ENCODE measurements at regions not wholly inside any gene's neighbourhood (a gene's known extent, or its start where the extent isn't known, plus 50 kb on each side); places are given as distances from the start of the nearest gene placed in this dataset.

GRCh38 chr3:182041668-182042291, 330.1 kb downstream of the SOX2 start:
- Mint-ChIP-seq H3K27me3 (ENCODE audit: insufficient read depth, unreplicated experiment) (no peaks in the 10 kb centered on the region), H3K36me3 (ENCODE audit: insufficient read depth, unreplicated experiment) (no peaks in the 10 kb centered on the region), H3K4me3 (ENCODE audit: unreplicated experiment) (no peak overlapping the region), H3K4me1 (ENCODE audit: low read depth, unreplicated experiment) (no peaks in the 10 kb centered on the region), H3K27ac (ENCODE audit: unreplicated experiment) (no peak overlapping the region), H3K9me3 (ENCODE audit: unreplicated experiment) (peaks cover 1% of the 10 kb centered on the region)
- Histone ChIP-seq H3K27me3 (replicated peaks; ENCODE audit: control insufficient read depth, insufficient read depth, low read length) (no peaks in the 10 kb centered on the region), H3K4me3 (ENCODE audit: low read depth, low read length) (no peak overlapping the region), H3K9me3 (no peaks in the 10 kb centered on the region), H3K4me1 (no peaks in the 10 kb centered on the region), H3K36me3 (ENCODE audit: control insufficient read depth, insufficient read depth, low read length) (no peaks in the 10 kb centered on the region)
- POLR2A ChIA-PET, result no interaction called here
- intact Hi-C loops (cut with micrococcal nuclease; ENCODE audit: unreplicated experiment), result no loop called here
- no peak for TF ChIP-seq CTCF (IDR thresholded peaks at IDR 0.05; ENCODE audit: insufficient read depth in 1 of 2, low read depth in 1 of 2, low read length in 1 of 2, severe bottlenecking in 1 of 2, unreplicated experiment in 1 of 2)
- CTCF ChIA-PET, result no interaction called here
- no TSS peak for BruUV-seq (replicated peaks)
- no peak for DNase-seq

GRCh38 chr3:182045736-182046135, 334.0 kb downstream of the SOX2 start:
- H3K36me3 Mint-ChIP-seq (ENCODE audit: insufficient read depth, unreplicated experiment), result no peaks in the 10 kb centered on the region
- POLR2A ChIA-PET, result no interaction called here
- no peak overlapping the region for H3K4me3 ChIP-seq (ENCODE audit: low read depth, low read length)
- H3K9me3 ChIP-seq, result no peaks in the 10 kb centered on the region
- no peak overlapping the region for H3K27ac Mint-ChIP-seq (ENCODE audit: unreplicated experiment)
- CTCF ChIA-PET, result no interaction called here
- no peak for TF ChIP-seq CTCF (IDR thresholded peaks at IDR 0.05; ENCODE audit: insufficient read depth in 1 of 2, low read depth in 1 of 2, low read length in 1 of 2, severe bottlenecking in 1 of 2, unreplicated experiment in 1 of 2)
- no peaks in the 10 kb centered on the region for H3K9me3 Mint-ChIP-seq (ENCODE audit: unreplicated experiment)
- no peak overlapping the region for H3K4me3 Mint-ChIP-seq (ENCODE audit: unreplicated experiment)
- no peaks in the 10 kb centered on the region for H3K27me3 ChIP-seq (replicated peaks; ENCODE audit: control insufficient read depth, insufficient read depth, low read length)
- no peaks in the 10 kb centered on the region for H3K4me1 ChIP-seq
- no peaks in the 10 kb centered on the region for H3K4me1 Mint-ChIP-seq (ENCODE audit: low read depth, unreplicated experiment)
- intact Hi-C loops (cut with micrococcal nuclease; ENCODE audit: unreplicated experiment), result no loop called here
- no peaks in the 10 kb centered on the region for H3K36me3 ChIP-seq (ENCODE audit: control insufficient read depth, insufficient read depth, low read length)
- no peak for DNase-seq
- BruUV-seq (replicated peaks), result no TSS peak
- no peaks in the 10 kb centered on the region for H3K27me3 Mint-ChIP-seq (ENCODE audit: insufficient read depth, unreplicated experiment)

GRCh38 chr3:182046166-182046764, 334.5 kb downstream of the SOX2 start:
- intact Hi-C loops (cut with micrococcal nuclease; ENCODE audit: unreplicated experiment), result no loop called here
- no peaks in the 10 kb centered on the region for H3K36me3 ChIP-seq (ENCODE audit: control insufficient read depth, insufficient read depth, low read length)
- Mint-ChIP-seq H3K27ac (ENCODE audit: unreplicated experiment) (no peak overlapping the region), H3K27me3 (ENCODE audit: insufficient read depth, unreplicated experiment) (no peaks in the 10 kb centered on the region), H3K9me3 (ENCODE audit: unreplicated experiment) (no peaks in the 10 kb centered on the region), H3K4me1 (ENCODE audit: low read depth, unreplicated experiment) (no peaks in the 10 kb centered on the region), H3K36me3 (ENCODE audit: insufficient read depth, unreplicated experiment) (no peaks in the 10 kb centered on the region), H3K4me3 (ENCODE audit: unreplicated experiment) (no peak overlapping the region)
- TF ChIP-seq CTCF (IDR thresholded peaks at IDR 0.05; ENCODE audit: insufficient read depth in 1 of 2, low read depth in 1 of 2, low read length in 1 of 2, severe bottlenecking in 1 of 2, unreplicated experiment in 1 of 2), result no peak
- H3K4me1 ChIP-seq, result no peaks in the 10 kb centered on the region
- H3K4me3 ChIP-seq (ENCODE audit: low read depth, low read length), result no peak overlapping the region
- H3K9me3 ChIP-seq, result no peaks in the 10 kb centered on the region
- DNase-seq, result no peak
- no TSS peak for BruUV-seq (replicated peaks)
- ChIA-PET POLR2A (no interaction called here), CTCF (no interaction called here)
- H3K27me3 ChIP-seq (replicated peaks; ENCODE audit: control insufficient read depth, insufficient read depth, low read length), result no peaks in the 10 kb centered on the region
